Dendritic cell treated with granulocyte-macrophage colony-stimulating factor and Interleukin-4, amounts not matched to agents 40 ng/mL and 50 ng/mL, for 4 days (primary cell): ENCODE measurements at regions not wholly inside any gene's neighbourhood (a gene's known extent, or its start where the extent isn't known, plus 50 kb on each side); places are given as distances from the start of the nearest gene placed in this dataset.

Source experiments
- H3K27ac Mint-ChIP-seq: one replicate; pipeline ENCODE4 v1.8.0; 2022; ENCODE audit warnings: mild to moderate bottlenecking, mixed read lengths
- H3K27me3 Mint-ChIP-seq: one replicate; pipeline ENCODE4 v1.8.0; 2022; ENCODE audit warnings: mild to moderate bottlenecking, mixed read lengths
- H3K36me3 Mint-ChIP-seq: one replicate; pipeline ENCODE4 v1.8.0; 2022; ENCODE audit warnings: low read depth, mixed read lengths
- H3K4me1 Mint-ChIP-seq: one replicate; pipeline ENCODE4 v1.8.0; 2022; ENCODE audit warnings: low read depth, mixed read lengths
- H3K4me3 Mint-ChIP-seq: one replicate; pipeline ENCODE4 v1.8.0; 2022; ENCODE audit warnings: mild to moderate bottlenecking, moderate library complexity, mixed read lengths
- H3K9me3 Mint-ChIP-seq: one replicate; pipeline ENCODE4 v1.8.0; 2022; ENCODE audit warnings: mixed read lengths
- intact Hi-C: fragments of 100-400 bp; cut with micrococcal nuclease; formaldehyde crosslinking; loops from one replicate; pipeline ENCODE4 v1.15.0; 2022

- Mint-ChIP-seq H3K9me3 (no peaks in the 10 kb centered on the region), H3K27ac (no peak overlapping the region), H3K27me3 (peaks cover 3% of the 10 kb centered on the region), H3K4me1 (no peaks in the 10 kb centered on the region), H3K4me3 (no peak overlapping the region), H3K36me3 (no peaks in the 10 kb centered on the region)
- intact Hi-C loops = no loop called here
Observed at GRCh38 chr5:74052441-74053221, 426.6 kb downstream of the ARHGEF28 start.

- peaks cover 3% of the 10 kb centered on the region for H3K27me3 Mint-ChIP-seq
- H3K36me3 Mint-ChIP-seq = no peaks in the 10 kb centered on the region
- no peaks in the 10 kb centered on the region for H3K9me3 Mint-ChIP-seq
- intact Hi-C loops = no loop called here
- no peak overlapping the region for H3K4me3 Mint-ChIP-seq
- no peak overlapping the region for H3K27ac Mint-ChIP-seq
- H3K4me1 Mint-ChIP-seq = no peaks in the 10 kb centered on the region
Observed at GRCh38 chr5:74051076-74051475, 425.1 kb downstream of the ARHGEF28 start.

- Mint-ChIP-seq H3K27me3 (no peaks in the 10 kb centered on the region), H3K4me3 (no peak overlapping the region), H3K9me3 (no peaks in the 10 kb centered on the region), H3K4me1 (no peaks in the 10 kb centered on the region), H3K36me3 (no peaks in the 10 kb centered on the region), H3K27ac (no peak overlapping the region)
- intact Hi-C loops = no loop called here
Observed at GRCh38 chr5:74044936-74045335, 418.9 kb downstream of the ARHGEF28 start.

- Mint-ChIP-seq H3K9me3 (no peaks in the 10 kb centered on the region), H3K4me1 (no peaks in the 10 kb centered on the region)
Observed at GRCh38 chr5:74042959-74043358, 417.0 kb downstream of the ARHGEF28 start.

GRCh38 chr5:74042559-74042958 lies 416.6 kb downstream of the ARHGEF28 start:
- Mint-ChIP-seq H3K36me3 (no peaks in the 10 kb centered on the region), H3K4me3 (no peak overlapping the region), H3K27me3 (no peaks in the 10 kb centered on the region), H3K4me1 (no peaks in the 10 kb centered on the region), H3K9me3 (no peaks in the 10 kb centered on the region), H3K27ac (no peak overlapping the region)
- intact Hi-C loops = no loop called here

More at GRCh38 chr5:74042959-74043358, 417.0 kb downstream of the ARHGEF28 start:
- intact Hi-C loops = no loop called here
- no peaks in the 10 kb centered on the region for H3K36me3 Mint-ChIP-seq
- no peak overlapping the region for H3K4me3 Mint-ChIP-seq
- H3K27me3 Mint-ChIP-seq = no peaks in the 10 kb centered on the region
- H3K27ac Mint-ChIP-seq = no peak overlapping the region

GRCh38 chr5:74041913-74042312 lies 415.9 kb downstream of the ARHGEF28 start:
- intact Hi-C loops = no loop called here
- no peak overlapping the region for H3K4me3 Mint-ChIP-seq
- H3K4me1 Mint-ChIP-seq = no peaks in the 10 kb centered on the region
- no peaks in the 10 kb centered on the region for H3K9me3 Mint-ChIP-seq
- no peaks in the 10 kb centered on the region for H3K27me3 Mint-ChIP-seq
- H3K36me3 Mint-ChIP-seq = no peaks in the 10 kb centered on the region
- no peak overlapping the region for H3K27ac Mint-ChIP-seq

GRCh38 chr5:74040811-74041491 lies 415.0 kb downstream of the ARHGEF28 start:
- H3K27me3 Mint-ChIP-seq = no peaks in the 10 kb centered on the region
- no peaks in the 10 kb centered on the region for H3K9me3 Mint-ChIP-seq
- intact Hi-C loops = no loop called here
- no peaks in the 10 kb centered on the region for H3K36me3 Mint-ChIP-seq
- no peak overlapping the region for H3K27ac Mint-ChIP-seq
- H3K4me1 Mint-ChIP-seq = no peaks in the 10 kb centered on the region
- no peak overlapping the region for H3K4me3 Mint-ChIP-seq

- H3K4me1 Mint-ChIP-seq = peaks cover 5% of the 10 kb centered on the region
- H3K27me3 Mint-ChIP-seq = no peaks in the 10 kb centered on the region
- no peaks in the 10 kb centered on the region for H3K36me3 Mint-ChIP-seq
- intact Hi-C loops = no loop called here
- H3K4me3 Mint-ChIP-seq = no peak overlapping the region
- H3K27ac Mint-ChIP-seq = no peak overlapping the region
- no peaks in the 10 kb centered on the region for H3K9me3 Mint-ChIP-seq
Observed at GRCh38 chr5:74040065-74040551, 414.1 kb downstream of the ARHGEF28 start.

- no peak overlapping the region for H3K27ac Mint-ChIP-seq
- no peak overlapping the region for H3K4me3 Mint-ChIP-seq
- intact Hi-C loops = loop anchor here (5.0 kb wide), 1 partner anchor 130 kb away; no protein-coding TSS in a partner anchor
Observed at GRCh38 chr5:74037321-74037720, 411.3 kb downstream of the ARHGEF28 start.

GRCh38 chr5:74035521-74035937 lies 409.5 kb downstream of the ARHGEF28 start:
- H3K36me3 Mint-ChIP-seq = no peaks in the 10 kb centered on the region
- no peaks in the 10 kb centered on the region for H3K27me3 Mint-ChIP-seq
- H3K27ac Mint-ChIP-seq = no peak overlapping the region
- H3K4me3 Mint-ChIP-seq = no peak overlapping the region
- no peaks in the 10 kb centered on the region for H3K9me3 Mint-ChIP-seq
- H3K4me1 Mint-ChIP-seq = peaks cover 5% of the 10 kb centered on the region
- intact Hi-C loops = loop anchor here (2.0 to 5.0 kb wide), 3 partner anchors 128 to 613 kb away; partner anchors contain the start of gene ENC1

More at GRCh38 chr5:74037321-74037720, 411.3 kb downstream of the ARHGEF28 start:
- no peaks in the 10 kb centered on the region for H3K36me3 Mint-ChIP-seq
- no peaks in the 10 kb centered on the region for H3K27me3 Mint-ChIP-seq
- peaks cover 5% of the 10 kb centered on the region for H3K4me1 Mint-ChIP-seq
- H3K9me3 Mint-ChIP-seq = no peaks in the 10 kb centered on the region

- no peaks in the 10 kb centered on the region for H3K27me3 Mint-ChIP-seq
- H3K36me3 Mint-ChIP-seq = no peaks in the 10 kb centered on the region
- peaks cover 5% of the 10 kb centered on the region for H3K4me1 Mint-ChIP-seq
- H3K4me3 Mint-ChIP-seq = no peak overlapping the region
- H3K27ac Mint-ChIP-seq = no peak overlapping the region
- intact Hi-C loops = loop anchor here (2.0 to 5.0 kb wide), 3 partner anchors 127 to 614 kb away; partner anchors contain the start of gene ENC1
- H3K9me3 Mint-ChIP-seq = no peaks in the 10 kb centered on the region
Observed at GRCh38 chr5:74034733-74035132, 408.7 kb downstream of the ARHGEF28 start.

GRCh38 chr5:74032617-74033016 lies 406.6 kb downstream of the ARHGEF28 start:
- Mint-ChIP-seq H3K27me3 (no peaks in the 10 kb centered on the region), H3K4me1 (peaks cover 5% of the 10 kb centered on the region), H3K36me3 (no peaks in the 10 kb centered on the region), H3K27ac (no peak overlapping the region), H3K9me3 (no peaks in the 10 kb centered on the region), H3K4me3 (no peak overlapping the region)
- intact Hi-C loops = no loop called here

GRCh38 chr5:74031536-74031935 lies 405.5 kb downstream of the ARHGEF28 start:
- no peaks in the 10 kb centered on the region for H3K27me3 Mint-ChIP-seq
- no peak overlapping the region for H3K27ac Mint-ChIP-seq
- intact Hi-C loops = no loop called here
- H3K4me1 Mint-ChIP-seq = peaks cover 5% of the 10 kb centered on the region
- H3K4me3 Mint-ChIP-seq = no peak overlapping the region
- no peaks in the 10 kb centered on the region for H3K9me3 Mint-ChIP-seq
- H3K36me3 Mint-ChIP-seq = no peaks in the 10 kb centered on the region

GRCh38 chr5:74030821-74031220 lies 404.8 kb downstream of the ARHGEF28 start:
- H3K36me3 Mint-ChIP-seq = no peaks in the 10 kb centered on the region
- no peak overlapping the region for H3K27ac Mint-ChIP-seq
- no peak overlapping the region for H3K4me3 Mint-ChIP-seq
- no peaks in the 10 kb centered on the region for H3K27me3 Mint-ChIP-seq
- H3K9me3 Mint-ChIP-seq = no peaks in the 10 kb centered on the region
- intact Hi-C loops = no loop called here
- peaks cover 5% of the 10 kb centered on the region for H3K4me1 Mint-ChIP-seq
